K562 (cell line): ENCODE measurements at regions not wholly inside any gene's neighbourhood (a gene's known extent, or its start where the extent isn't known, plus 50 kb on each side); places are given as distances from the start of the nearest gene placed in this dataset.

ENCODE experiments used
- ATAC-seq: fragments of 200-7000 bp; cut with Tn5 transposase; 3 replicates; pipeline ENCODE4 v1.9.1; 2020; ENCODE audit warnings: moderate library complexity
- BruUV-seq: library from RNA; stranded (reverse); fragments of 400-500 nt; replicated peaks from 2 replicates; lab custom pipeline; 2021; lab: Mats Ljungman, UMichigan
- CTCF ChIA-PET: fragments of 300-600 bp; formaldehyde crosslinking; extraction: SDS; loops from one replicate; lab custom pipeline; 2021; ENCODE audit warnings: low intra/inter-chr PET ratio; lab: Yijun Ruan, JAX
- POLR2A ChIA-PET: fragments of 300-600, 350-650 bp; sonication (Branson Sonifier 250); formaldehyde crosslinking; extraction: SDS; loops from one replicate; lab custom pipeline; 2021; ENCODE audit warnings: antibody characterized with exemption, inconsistent platforms; lab: Yijun Ruan, JAX
- DNase-seq, 4 experiments: peaks; one replicate each; pipeline versions ENCODE4 v3.0.0 to v3.0.0-alpha.2; 2011 to 2018; ENCODE audit warnings: low spot score in 3 of 4, mixed read lengths in 3 of 4; ENCODE audit errors: extremely low read depth in 1 of 4
- FAIRE-seq: peaks from 2 replicates; lab custom pipeline; 2011; peaks lifted over from hg19 to GRCh38; lab: Jason Lieb, UNC
- H2AFZ ChIP-seq: 2 replicates; pipeline ENCODE4 v1.6.0; 2011; ENCODE audit warnings: low read depth, low read length, control low read depth, inconsistent platforms
- H3K27ac ChIP-seq: fragments of 200-600 bp; 3 replicates; pipeline ENCODE4 v1.8.0; 2011; ENCODE audit warnings: low read depth, mild to moderate bottlenecking, control low read depth, inconsistent platforms, low read length, moderate library complexity, mixed read lengths; ENCODE audit errors: extremely low read depth
- H3K27me3 ChIP-seq, 2 experiments: fragments of 300-600 bp in 1 of 2; 2 replicates in 1 of 2; 3 replicates in 1 of 2; pipeline versions ENCODE4 v1.6.0 to v1.8.0; 2011; ENCODE audit warnings: inconsistent platforms in 2 of 2, low read length in 2 of 2, mild to moderate bottlenecking in 1 of 2, mixed read lengths in 1 of 2, moderate library complexity in 1 of 2; ENCODE audit not compliant: control insufficient read depth in 2 of 2, insufficient read depth in 2 of 2
- H3K36me3 ChIP-seq: fragments of 300-600 bp; 3 replicates; pipeline ENCODE4 v1.8.0; 2011; ENCODE audit warnings: mild to moderate bottlenecking, low read length, inconsistent platforms; ENCODE audit not compliant: control insufficient read depth, insufficient read depth
- H3K4me1 ChIP-seq, 2 experiments: fragments of 200-600 bp in 1 of 2; replicated peaks in 1 of 2; 2 replicates in 1 of 2; 3 replicates in 1 of 2; pipeline versions ENCODE4 v1.5.1 to v1.8.0; 2011; ENCODE audit warnings: inconsistent platforms in 2 of 2, low read length in 2 of 2, mild to moderate bottlenecking in 1 of 2, mixed read lengths in 1 of 2, moderate library complexity in 1 of 2; ENCODE audit not compliant: control insufficient read depth in 2 of 2, insufficient read depth in 2 of 2
- H3K4me2 ChIP-seq: 2 replicates; pipeline ENCODE4 v1.6.1; 2011; ENCODE audit warnings: low read length, control low read depth, inconsistent platforms, mixed read lengths; ENCODE audit not compliant: insufficient read depth
- H3K4me3 ChIP-seq: fragments of 200-600 bp; sonication (generic), shearing (Covaris generic); 2 replicates; pipeline ENCODE4 v1.5.1; 2016; ENCODE audit warnings: control low read depth, inconsistent platforms
- H3K79me2 ChIP-seq: fragments of 200-600 bp; 3 replicates; pipeline ENCODE4 v1.8.0; 2011; ENCODE audit warnings: low read length, inconsistent platforms; ENCODE audit not compliant: control insufficient read depth, insufficient read depth
- H3K9ac ChIP-seq, 2 experiments: 2 replicates each; pipeline versions ENCODE4 v1.6.0 to v1.6.1; 2011; ENCODE audit warnings: low read depth in 2 of 2, low read length in 2 of 2, control low read depth in 1 of 2, inconsistent platforms in 1 of 2, mild to moderate bottlenecking in 1 of 2, mixed read lengths in 1 of 2; ENCODE audit not compliant: insufficient read depth in 1 of 2
- H3K9me1 ChIP-seq: one replicate; pipeline ENCODE4 v1.6.0; 2011; ENCODE audit warnings: inconsistent platforms, mild to moderate bottlenecking, low read length, moderate library complexity; ENCODE audit not compliant: control insufficient read depth, insufficient read depth
- H3K9me3 ChIP-seq: replicated peaks from 2 replicates; pipeline ENCODE4 v1.5.1; 2011; ENCODE audit warnings: low read depth, low read length, inconsistent platforms; ENCODE audit not compliant: control insufficient read depth, insufficient read depth
- H4K20me1 ChIP-seq: replicated peaks from 2 replicates; pipeline ENCODE4 v1.6.1; 2011; ENCODE audit warnings: low read length, inconsistent platforms, mixed read lengths; ENCODE audit not compliant: control insufficient read depth, insufficient read depth
- BRD4 ChIP-seq: fragments of 200-600 bp; sonication (generic); IDR thresholded peaks from 2 replicates; pipeline ENCODE4 v1.6.1; 2017; ENCODE audit warnings: inconsistent platforms
- BRD9 ChIP-seq: fragments of 450-650 bp; IDR thresholded peaks from 2 replicates; pipeline ENCODE4 v1.6.1; 2018; ENCODE audit warnings: low read depth; ENCODE audit not compliant: partially characterized antibody
- HMBOX1 ChIP-seq: sonication (generic); IDR thresholded peaks from 2 replicates; pipeline ENCODE4 v1.6.1; 2016
- HMG20A ChIP-seq: fragments of 450-650 bp; formaldehyde crosslinking; conservative IDR thresholded peaks from 2 replicates; pipeline ENCODE4 v1.4.0; 2020; ENCODE audit warnings: mild to moderate bottlenecking, mixed read lengths
- MEIS2 ChIP-seq: fragments of 450-650 bp; IDR thresholded peaks from 2 replicates; pipeline ENCODE4 v1.6.1; 2014; ENCODE audit warnings: mild to moderate bottlenecking; ENCODE audit not compliant: partially characterized antibody
- MTA2 ChIP-seq: fragments of 450-650 bp; IDR thresholded peaks from 2 replicates; pipeline ENCODE4 v1.6.1; 2016; ENCODE audit warnings: low read depth
- PML ChIP-seq: IDR thresholded peaks from 2 replicates; pipeline ENCODE4 v1.6.1; 2012; ENCODE audit warnings: low read length, inconsistent platforms
- PRDM10 ChIP-seq: fragments of 450-650 bp; IDR thresholded peaks from 2 replicates; pipeline ENCODE4 v1.6.1; 2018; ENCODE audit not compliant: partially characterized antibody
- RBM17 ChIP-seq: fragments of 200-400 bp; formaldehyde crosslinking; IDR thresholded peaks from 2 replicates; pipeline ENCODE4 v1.6.1; 2017; ENCODE audit warnings: low read depth, mild to moderate bottlenecking, low read length, borderline replicate concordance
- ZBTB1 ChIP-seq: sonication (generic); formaldehyde crosslinking; IDR thresholded peaks from 2 replicates; pipeline ENCODE4 v1.8.1; 2023; ENCODE audit warnings: missing genetic modification reagents, low read depth, mild to moderate bottlenecking, borderline replicate concordance
- ZNF551 ChIP-seq: fragments of 250-450 bp; sonication (Bioruptor Pico); IDR thresholded peaks from 2 replicates; pipeline ENCODE4 v1.5.0; 2021; ENCODE audit warnings: mild to moderate bottlenecking, moderate library complexity
- WGBS: fragments of 100-300 bp; shearing (Covaris generic); methylation state at CpG from one replicate; pipeline ENCODE4 v1.1.6; 2016; ENCODE audit warnings: low coverage, mixed read lengths; ENCODE audit not compliant: insufficient coverage; ENCODE audit errors: missing lambda C conversion rate; 5-methylcytosine and 5-hydroxymethylcytosine counted together
- in situ Hi-C: fragments of 300-500 bp; cut with MboI; formaldehyde crosslinking; loops from 4 replicates; pipeline ENCODE4 v1.15.0; 2018; ENCODE audit warnings: inconsistent platforms, mixed read lengths
- intact Hi-C: fragments of 100-400 bp; cut with micrococcal nuclease; formaldehyde crosslinking; loops from 2 replicates; pipeline ENCODE4 v1.14.2; 2022
- TF ChIP-seq, protein P1 (sequence below): fragments of 450-650 bp; formaldehyde crosslinking; IDR thresholded peaks from 2 replicates; pipeline ENCODE4 v1.4.0; 2022; ENCODE audit warnings: missing genetic modification characterization
- TF ChIP-seq, protein P2 (sequence below): sonication (generic); formaldehyde crosslinking; IDR thresholded peaks from 2 replicates; pipeline ENCODE4 v1.8.0; 2022; ENCODE audit warnings: missing genetic modification reagents, mild to moderate bottlenecking, moderate library complexity, borderline replicate concordance
- TF ChIP-seq, protein P3 (sequence below): fragments of 200-400 bp; formaldehyde crosslinking; IDR thresholded peaks from 2 replicates; pipeline ENCODE4 v1.6.1; 2017; ENCODE audit warnings: mild to moderate bottlenecking, low read depth, low read length, moderate library complexity

DNA sequence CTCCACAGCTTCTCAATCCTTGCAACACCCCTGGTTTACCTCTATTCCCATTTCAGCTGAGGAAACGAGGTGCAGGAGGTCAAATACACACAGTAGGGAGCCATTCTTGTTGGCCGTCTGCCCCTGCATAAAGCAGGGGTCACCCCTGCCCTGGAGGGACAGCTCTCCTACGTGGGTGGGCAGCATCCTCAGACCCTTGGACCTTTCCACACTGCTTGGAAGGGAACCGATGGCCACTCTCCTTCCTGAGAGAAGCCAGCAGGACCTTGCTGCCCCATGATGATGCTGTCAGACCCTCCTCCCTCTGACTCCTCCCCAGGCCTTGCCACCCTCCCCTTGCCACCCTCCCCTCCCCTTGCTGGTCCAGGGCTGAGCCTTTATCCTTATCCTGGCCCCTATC lies 121.1 kb upstream of the SYT13 start:
- H3K9me3 ChIP-seq, result no peaks in the 10 kb centered on the region
- H3K9ac ChIP-seq, result no peak overlapping the region
- no peak overlapping the region for H3K4me3 ChIP-seq
- H3K79me2 ChIP-seq, result no peaks in the 10 kb centered on the region
- no TSS peak for BruUV-seq
- no peak overlapping the region for H2AFZ ChIP-seq
- in situ Hi-C loops (no loop called here), intact Hi-C loops (no loop called here)
- H3K4me2 ChIP-seq, result no peak overlapping the region
- H3K36me3 ChIP-seq, result no peaks in the 10 kb centered on the region
- H3K9me1 ChIP-seq, result no peaks in the 10 kb centered on the region
- ChIA-PET POLR2A (interaction anchor here (0.9 kb wide), 2 partner anchors 14 to 34 kb away, joined by 3 read pairs; no protein-coding TSS in a partner anchor), CTCF (interaction anchor here (1.8 kb wide), 1 partner anchor 249 kb away, joined by 5 read pairs; no protein-coding TSS in a partner anchor)
- 0% methylated on average over 3 of the region's 4 CpGs for WGBS
- ATAC-seq, result no peak
- peaks cover 3 to 13% of the 10 kb centered on the region in 2 experiments; a peak in 3 of 5 replicates for H3K27me3 ChIP-seq
- no peaks in the 10 kb centered on the region for H3K4me1 ChIP-seq
- H3K27ac ChIP-seq, result no peak overlapping the region
- no peak for DNase-seq
- H4K20me1 ChIP-seq, result no peaks in the 10 kb centered on the region
- FAIRE-seq, result no peak
- TF ChIP-seq MEIS2, result no peak
- no peak for TF ChIP-seq MTA2
- TF ChIP-seq ZBTB1, result no peak
- TF ChIP-seq BRD4, result no peak
- TF ChIP-seq HMG20A (CRISPR knock-in tag), result no peak
- TF ChIP-seq ZNF551 (CRISPR knock-in tag), result no peak
- TF ChIP-seq PML, result no peak
- TF ChIP-seq HMBOX1, result no peak
- TF ChIP-seq, protein P1, sequence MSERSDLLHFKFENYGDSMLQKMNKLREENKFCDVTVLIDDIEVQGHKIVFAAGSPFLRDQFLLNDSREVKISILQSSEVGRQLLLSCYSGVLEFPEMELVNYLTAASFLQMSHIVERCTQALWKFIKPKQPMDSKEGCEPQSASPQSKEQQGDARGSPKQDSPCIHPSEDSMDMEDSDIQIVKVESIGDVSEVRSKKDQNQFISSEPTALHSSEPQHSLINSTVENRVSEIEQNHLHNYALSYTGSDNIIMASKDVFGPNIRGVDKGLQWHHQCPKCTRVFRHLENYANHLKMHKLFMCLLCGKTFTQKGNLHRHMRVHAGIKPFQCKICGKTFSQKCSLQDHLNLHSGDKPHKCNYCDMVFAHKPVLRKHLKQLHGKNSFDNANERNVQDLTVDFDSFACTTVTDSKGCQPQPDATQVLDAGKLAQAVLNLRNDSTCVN, result no peak
- TF ChIP-seq, protein P2, sequence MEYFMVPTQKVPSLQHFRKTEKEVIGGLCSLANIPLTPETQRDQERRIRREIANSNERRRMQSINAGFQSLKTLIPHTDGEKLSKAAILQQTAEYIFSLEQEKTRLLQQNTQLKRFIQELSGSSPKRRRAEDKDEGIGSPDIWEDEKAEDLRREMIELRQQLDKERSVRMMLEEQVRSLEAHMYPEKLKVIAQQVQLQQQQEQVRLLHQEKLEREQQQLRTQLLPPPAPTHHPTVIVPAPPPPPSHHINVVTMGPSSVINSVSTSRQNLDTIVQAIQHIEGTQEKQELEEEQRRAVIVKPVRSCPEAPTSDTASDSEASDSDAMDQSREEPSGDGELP (CRISPR knock-in tag), result no peak
- no peak for TF ChIP-seq PRDM10
- TF ChIP-seq RBM17, result no peak
- TF ChIP-seq, protein P3, sequence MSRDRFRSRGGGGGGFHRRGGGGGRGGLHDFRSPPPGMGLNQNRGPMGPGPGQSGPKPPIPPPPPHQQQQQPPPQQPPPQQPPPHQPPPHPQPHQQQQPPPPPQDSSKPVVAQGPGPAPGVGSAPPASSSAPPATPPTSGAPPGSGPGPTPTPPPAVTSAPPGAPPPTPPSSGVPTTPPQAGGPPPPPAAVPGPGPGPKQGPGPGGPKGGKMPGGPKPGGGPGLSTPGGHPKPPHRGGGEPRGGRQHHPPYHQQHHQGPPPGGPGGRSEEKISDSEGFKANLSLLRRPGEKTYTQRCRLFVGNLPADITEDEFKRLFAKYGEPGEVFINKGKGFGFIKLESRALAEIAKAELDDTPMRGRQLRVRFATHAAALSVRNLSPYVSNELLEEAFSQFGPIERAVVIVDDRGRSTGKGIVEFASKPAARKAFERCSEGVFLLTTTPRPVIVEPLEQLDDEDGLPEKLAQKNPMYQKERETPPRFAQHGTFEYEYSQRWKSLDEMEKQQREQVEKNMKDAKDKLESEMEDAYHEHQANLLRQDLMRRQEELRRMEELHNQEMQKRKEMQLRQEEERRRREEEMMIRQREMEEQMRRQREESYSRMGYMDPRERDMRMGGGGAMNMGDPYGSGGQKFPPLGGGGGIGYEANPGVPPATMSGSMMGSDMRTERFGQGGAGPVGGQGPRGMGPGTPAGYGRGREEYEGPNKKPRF, result no peak
- no peak for TF ChIP-seq BRD9
